Prostate gland (tissue), 2 donors: ENCODE measurements at regions not wholly inside any gene's neighbourhood (a gene's known extent, or its start where the extent isn't known, plus 50 kb on each side); places are given as distances from the start of the nearest gene placed in this dataset.

Experiments used
- DNase-seq: peaks from one replicate; pipeline ENCODE4 v3.0.0-alpha.2; 2019; ENCODE audit warnings: low spot score
- H3K27ac ChIP-seq, 2 donors: fragments of 200-600 bp; sonication (generic); 2 replicates each; pipeline ENCODE4 v1.5.1; 2017 to 2019
- H3K27me3 ChIP-seq: fragments of 200-600 bp; sonication (generic); replicated peaks from 2 replicates; pipeline ENCODE4 v1.5.1; 2019; ENCODE audit not compliant: insufficient read depth
- H3K36me3 ChIP-seq, 2 donors: fragments of 200-600 bp; sonication (generic); 1 replicate in 1 of 2; 2 replicates in 1 of 2; pipeline versions ENCODE4 v1.5.1 to v1.8.1; 2017 to 2019
- H3K4me1 ChIP-seq: fragments of 200-600 bp; sonication (generic); replicated peaks from 2 replicates; pipeline ENCODE4 v1.5.1; 2019
- H3K4me3 ChIP-seq, 2 donors: fragments of 200-600 bp; sonication (generic); 2 replicates each; pipeline ENCODE4 v1.5.1; 2017 to 2019
- H3K9me3 ChIP-seq: fragments of 200-600 bp; sonication (generic); 2 replicates; pipeline ENCODE4 v1.5.1; 2017
- CTCF ChIP-seq, 4 experiments: fragments of 200-600 bp in 2 of 4; fragments of 450-650 bp in 2 of 4; sonication (generic) in 2 of 4; IDR thresholded peaks; 1 replicate in 3 of 4; 2 replicates in 1 of 4; pipeline ENCODE4 v1.5.1; 2016 to 2019; ENCODE audit warnings: antibody characterized with exemption in 4 of 4, mild to moderate bottlenecking in 2 of 4, moderate library complexity in 2 of 4
- POLR2A ChIP-seq: fragments of 450-650 bp; IDR thresholded peaks from one replicate; pipeline ENCODE4 v1.6.1; 2016; ENCODE audit warnings: antibody characterized with exemption, mild to moderate bottlenecking
- POLR2AphosphoS5 ChIP-seq: sonication (generic); formaldehyde crosslinking; IDR thresholded peaks from one replicate; pipeline ENCODE4 v1.6.1; 2017; ENCODE audit warnings: antibody characterized with exemption
- WGBS: methylation state at CpG from one replicate; pipeline ENCODE4 v1.1.5; 2018; 5-methylcytosine and 5-hydroxymethylcytosine counted together
- intact Hi-C: fragments of 100-400 bp; cut with DNase I; formaldehyde crosslinking; loops from one replicate; pipeline ENCODE4 v1.14.2; 2022

DNA sequence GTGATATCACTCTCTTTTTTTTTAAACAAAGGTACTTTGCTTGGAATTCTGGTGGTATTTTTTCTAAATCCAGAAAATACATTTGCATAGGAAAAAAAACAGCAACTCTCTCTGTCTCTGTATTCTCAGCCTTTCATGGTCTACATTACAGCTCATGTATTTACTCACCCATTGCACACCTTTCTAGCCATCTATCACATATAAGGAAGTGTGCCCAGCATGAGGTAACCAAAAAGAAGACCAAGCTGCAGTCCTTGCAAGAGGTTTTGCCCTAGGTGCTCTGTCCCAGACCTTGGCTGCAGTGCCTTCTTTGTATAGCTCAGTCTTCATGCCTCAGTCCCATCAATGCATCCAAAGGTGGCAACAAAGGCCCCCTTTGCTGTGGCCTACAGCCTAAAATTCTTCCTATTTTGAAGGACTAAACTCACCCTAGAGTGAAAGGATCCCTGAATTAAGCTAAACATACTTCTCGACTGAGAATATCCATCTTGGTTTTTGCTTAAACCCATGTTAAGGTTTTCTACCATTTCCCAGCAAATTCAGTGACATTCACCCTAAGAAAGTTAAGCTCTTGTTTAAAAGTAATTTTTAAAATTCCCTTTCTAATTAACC lies 446.4 kb downstream of the KIF4B start:
- intact Hi-C loops = no loop called here
- Histone ChIP-seq H3K27ac (no peak overlapping the region), H3K4me3 (no peak overlapping the region), H3K27me3 (no peaks in the 10 kb centered on the region), H3K36me3 (no peaks in the 10 kb centered on the region), H3K9me3 (no peaks in the 10 kb centered on the region), H3K4me1 (no peaks in the 10 kb centered on the region)
- WGBS = 95% methylated on average over 1 of the region's 1 CpG
- DNase-seq = no peak
- TF ChIP-seq CTCF (IDR thresholded peaks at IDR 0.05) (no peak), POLR2AphosphoS5 (no peak), POLR2A (no peak)

GRCh38 chr5:155460501-155460931 lies 447.0 kb downstream of the KIF4B start:
- DNase-seq = no peak
- no peaks in the 10 kb centered on the region for H3K4me1 ChIP-seq
- no peaks in the 10 kb centered on the region for H3K27me3 ChIP-seq
- TF ChIP-seq CTCF (IDR thresholded peaks at IDR 0.05) (no peak), POLR2A (no peak), POLR2AphosphoS5 (no peak)
- H3K27ac ChIP-seq = no peak overlapping the region
- no peaks in the 10 kb centered on the region for H3K9me3 ChIP-seq
- no peak overlapping the region for H3K4me3 ChIP-seq
- intact Hi-C loops = no loop called here
- 72% methylated on average over 2 of the region's 2 CpGs for WGBS
- H3K36me3 ChIP-seq = no peaks in the 10 kb centered on the region

DNA sequence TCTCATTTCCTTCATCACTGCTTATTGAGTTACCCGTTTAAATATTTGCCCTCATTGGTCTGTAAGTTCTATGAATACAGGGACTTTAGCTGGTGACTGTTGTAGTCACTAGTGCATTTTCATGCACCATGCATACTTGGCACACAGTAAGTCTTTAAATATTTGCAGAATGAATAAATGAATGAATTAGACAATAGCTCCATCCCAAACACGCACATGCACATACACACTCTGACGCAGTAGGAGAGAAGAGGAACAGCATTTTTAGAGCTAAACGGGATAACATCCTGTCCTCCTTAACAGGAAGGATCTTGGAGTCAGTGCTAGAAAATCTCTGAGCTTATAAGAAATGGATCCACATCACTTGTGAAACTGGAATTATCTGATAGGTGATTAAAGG lies 447.7 kb downstream of the KIF4B start:
- H3K4me1 ChIP-seq = no peaks in the 10 kb centered on the region
- DNase-seq = no peak
- no peak overlapping the region for H3K4me3 ChIP-seq
- H3K27me3 ChIP-seq = no peaks in the 10 kb centered on the region
- H3K9me3 ChIP-seq = no peaks in the 10 kb centered on the region
- 86% methylated on average over 4 of the region's 4 CpGs for WGBS
- H3K27ac ChIP-seq = no peak overlapping the region
- intact Hi-C loops = no loop called here
- no peaks in the 10 kb centered on the region for H3K36me3 ChIP-seq
- TF ChIP-seq POLR2AphosphoS5 (no peak), POLR2A (no peak), CTCF (IDR thresholded peaks at IDR 0.05) (no peak)

DNA sequence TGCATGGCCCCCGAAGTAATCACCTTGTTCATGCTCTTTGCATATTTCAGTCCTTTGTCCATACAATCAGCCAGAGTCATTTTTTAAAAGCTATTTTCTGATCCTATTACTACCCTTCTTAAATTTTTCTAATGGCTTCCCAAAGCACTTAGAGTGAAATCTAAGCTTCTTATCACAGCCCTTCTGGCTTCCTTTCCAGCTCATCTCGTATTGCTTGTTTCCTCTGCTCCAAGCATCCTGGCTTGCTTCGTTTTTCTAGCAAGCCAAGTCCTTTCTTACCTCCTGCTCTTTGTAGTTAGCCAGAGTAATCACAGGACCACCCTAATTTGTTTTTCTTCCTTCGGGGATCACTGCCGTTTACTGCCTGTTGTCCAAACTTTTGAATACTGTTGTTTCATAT lies 453.3 kb downstream of the KIF4B start:
- H3K27me3 ChIP-seq = no peaks in the 10 kb centered on the region
- no peak overlapping the region for H3K27ac ChIP-seq
- H3K9me3 ChIP-seq = no peaks in the 10 kb centered on the region
- no peak for TF ChIP-seq CTCF (IDR thresholded peaks at IDR 0.05)
- no peak for TF ChIP-seq POLR2AphosphoS5
- no peak for TF ChIP-seq POLR2A
- no peak overlapping the region for H3K4me3 ChIP-seq
- no peaks in the 10 kb centered on the region for H3K4me1 ChIP-seq
- WGBS = 38% methylated on average over 5 of the region's 5 CpGs
- H3K36me3 ChIP-seq = no peaks in the 10 kb centered on the region
- intact Hi-C loops = no loop called here
- no peak for DNase-seq

DNA sequence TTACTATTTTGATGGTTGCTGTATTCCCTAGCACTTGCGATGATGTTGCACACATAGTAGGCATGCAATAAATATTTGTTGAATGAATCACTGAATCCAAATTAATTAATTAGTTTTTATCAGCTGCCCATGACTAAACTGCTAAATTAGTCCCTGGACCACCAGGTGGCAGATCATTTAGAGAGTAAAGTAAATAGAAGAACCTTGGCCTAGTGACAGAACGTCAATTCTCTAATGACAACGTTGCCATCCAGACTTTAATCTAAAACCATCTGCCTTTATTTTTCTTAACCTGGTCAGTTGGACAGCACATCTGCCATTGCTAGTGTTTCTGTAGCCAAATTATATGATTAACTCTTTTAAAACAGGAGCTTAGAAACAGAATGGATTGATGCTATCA lies 457.5 kb downstream of the KIF4B start:
- no peak for DNase-seq
- 71% methylated on average over 3 of the region's 3 CpGs for WGBS
- Histone ChIP-seq H3K27ac (no peak overlapping the region), H3K27me3 (no peaks in the 10 kb centered on the region), H3K9me3 (no peaks in the 10 kb centered on the region), H3K4me1 (no peaks in the 10 kb centered on the region), H3K4me3 (no peak overlapping the region), H3K36me3 (no peaks in the 10 kb centered on the region)
- TF ChIP-seq POLR2A = no peak
- TF ChIP-seq CTCF (IDR thresholded peaks at IDR 0.05) = no peak
- TF ChIP-seq POLR2AphosphoS5 = no peak
- intact Hi-C loops = no loop called here
